NCI-H1417 treated with DMSO at 0.1 percent for 48 hours (cell line): ENCODE measurements at regions not wholly inside any gene's neighbourhood (a gene's known extent, or its start where the extent isn't known, plus 50 kb on each side); places are given as distances from the start of the nearest gene placed in this dataset.

Source experiments
- DNase-seq: peaks from one replicate; lab custom pipeline; 2025; lab: John Stamatoyannopoulos, UW

- DNase-seq = no peak
Measured at GRCh38 chr5:74056107-74056788, 430.3 kb downstream of the ARHGEF28 start.

- DNase-seq = no peak
Measured at GRCh38 chr5:74055486-74056106, 429.6 kb downstream of the ARHGEF28 start.

DNA sequence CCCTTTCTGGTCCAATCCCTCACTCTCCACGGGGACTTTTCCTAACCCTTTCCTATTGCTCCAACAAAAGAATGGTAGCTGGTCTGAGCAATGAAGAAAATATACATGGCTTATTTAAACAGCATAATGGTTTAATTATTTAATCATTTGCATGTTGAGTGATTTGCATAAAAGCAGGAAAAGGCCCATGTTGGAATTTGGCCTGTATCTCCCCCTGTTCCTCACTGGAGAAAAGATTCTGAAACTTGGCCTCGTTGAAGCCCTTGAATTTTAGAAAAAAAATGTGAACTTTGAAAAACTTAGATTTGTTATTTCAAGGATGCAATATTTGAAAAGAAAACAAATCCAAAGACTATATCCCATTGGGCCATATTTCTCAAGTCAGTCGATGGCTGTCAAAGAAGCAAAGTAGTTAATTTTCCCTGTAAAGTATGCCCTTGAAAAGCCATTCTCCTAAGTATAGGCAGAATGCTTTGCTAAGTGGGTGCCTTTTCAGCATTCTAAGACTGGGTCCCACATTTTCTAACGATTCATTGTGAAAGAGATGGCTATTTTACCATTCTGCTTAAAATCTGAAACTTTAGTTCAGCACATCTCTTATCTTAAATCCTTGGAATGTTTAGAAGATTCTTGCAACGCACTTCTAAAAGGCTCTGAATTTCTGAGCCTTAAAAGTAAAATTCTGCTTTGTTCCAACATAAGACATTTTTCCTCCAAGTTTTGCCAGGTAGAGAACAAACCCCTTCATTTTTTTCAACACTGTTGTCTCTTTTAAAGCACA, 428.8 kb downstream of the ARHGEF28 start:
- DNase-seq = no peak

DNA sequence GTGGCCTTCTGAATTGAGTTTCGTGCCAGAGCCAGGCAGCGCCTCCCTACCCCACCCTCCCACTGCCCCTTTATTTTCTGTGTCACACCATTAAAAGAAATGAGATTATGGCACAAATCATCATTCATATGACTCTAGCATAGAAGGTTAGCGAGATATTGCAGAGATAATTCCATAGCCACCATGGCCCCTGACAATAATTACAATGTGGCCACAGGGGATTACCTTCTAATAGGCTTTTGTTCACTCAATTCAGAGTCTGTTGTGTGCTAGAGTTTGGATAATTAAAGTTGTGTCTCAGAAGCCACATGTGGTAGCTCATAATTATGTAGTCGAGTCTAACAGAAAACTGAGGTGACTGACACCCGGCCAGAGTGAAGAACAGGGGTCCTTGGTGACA, 428.1 kb downstream of the ARHGEF28 start:
- no peak for DNase-seq

GRCh38 chr5:74052441-74053221, 426.6 kb downstream of the ARHGEF28 start:
- no peak for DNase-seq

GRCh38 chr5:74051076-74051475, 425.1 kb downstream of the ARHGEF28 start:
- no peak for DNase-seq

- no peak for DNase-seq
Measured at GRCh38 chr5:74044936-74045335, 418.9 kb downstream of the ARHGEF28 start.

DNA sequence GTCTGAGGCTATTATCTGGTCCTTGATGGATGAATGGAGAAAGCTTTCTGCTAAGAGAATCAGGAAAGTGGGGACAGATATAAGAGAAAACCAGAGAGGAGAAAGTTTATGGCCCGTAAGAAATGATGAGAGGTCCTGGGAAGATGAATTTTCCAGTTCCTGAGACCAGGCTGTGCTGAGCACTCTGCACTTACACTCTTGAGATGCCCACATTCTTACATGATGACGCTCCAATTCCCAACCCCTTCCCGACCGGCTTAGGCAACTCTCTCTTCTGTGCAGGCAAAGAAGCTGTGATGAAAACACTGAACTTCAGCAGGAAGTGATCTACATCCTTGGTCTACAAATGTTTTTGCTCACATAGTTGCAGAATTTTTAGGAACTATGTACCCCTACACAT, 417.0 kb downstream of the ARHGEF28 start:
- DNase-seq = no peak

- no peak for DNase-seq
Measured at GRCh38 chr5:74042559-74042958, 416.6 kb downstream of the ARHGEF28 start.

GRCh38 chr5:74041913-74042312, 415.9 kb downstream of the ARHGEF28 start:
- DNase-seq = no peak

DNA sequence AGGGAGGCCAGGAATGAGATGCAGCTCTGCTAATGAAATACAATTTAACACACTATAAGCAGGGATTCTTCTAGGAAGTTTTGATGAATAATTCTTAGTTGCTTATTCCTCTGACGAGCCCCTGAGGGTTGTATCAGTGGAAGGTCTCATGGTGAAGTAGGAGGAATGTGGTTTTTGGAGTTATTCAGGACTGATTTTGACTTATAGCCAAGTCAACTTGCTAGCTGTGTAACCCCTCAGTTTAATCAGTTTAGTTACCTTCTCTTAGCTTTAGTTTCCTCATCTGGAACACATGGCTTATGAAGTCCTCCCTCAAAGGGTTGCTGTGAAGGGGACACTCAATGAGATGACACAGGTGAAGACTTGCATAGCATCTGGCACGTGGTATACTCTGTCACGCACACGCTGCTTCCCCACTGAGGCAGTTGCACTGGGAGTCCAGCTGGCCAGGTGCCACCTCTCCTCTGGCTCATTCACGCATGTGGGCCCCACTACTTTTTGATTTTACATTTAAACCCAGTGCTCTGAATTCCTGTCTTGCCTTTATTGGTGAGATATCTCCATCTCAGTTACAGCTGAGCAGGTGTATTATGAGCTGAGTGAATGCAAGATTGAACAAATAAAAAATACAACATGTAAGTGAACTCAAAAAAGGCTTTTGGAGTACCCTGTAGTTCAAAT, 415.0 kb downstream of the ARHGEF28 start:
- no peak for DNase-seq

DNA sequence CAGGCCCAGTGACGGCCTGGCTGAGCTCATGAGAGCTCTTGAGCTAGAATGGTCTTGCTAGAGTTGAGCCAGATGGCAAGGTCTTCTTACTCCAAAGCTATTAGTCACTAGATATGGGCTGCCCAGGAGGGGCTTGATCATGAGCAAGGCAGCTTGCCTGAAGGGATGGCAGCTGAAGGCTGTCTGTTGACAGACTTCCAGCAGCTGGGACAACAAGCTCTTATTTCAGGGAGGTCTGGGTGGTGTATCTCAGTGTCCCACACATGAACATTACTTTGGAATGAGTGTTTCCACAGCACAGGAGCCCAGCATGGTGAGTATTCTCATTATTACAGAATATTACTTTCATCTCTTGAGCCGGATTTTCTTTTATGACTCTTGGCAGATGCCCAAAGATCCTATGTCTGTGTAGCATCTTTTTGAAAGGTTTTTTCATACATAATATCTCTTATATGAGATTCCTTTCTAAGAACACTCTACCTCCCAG, 414.1 kb downstream of the ARHGEF28 start:
- DNase-seq = no peak

DNA sequence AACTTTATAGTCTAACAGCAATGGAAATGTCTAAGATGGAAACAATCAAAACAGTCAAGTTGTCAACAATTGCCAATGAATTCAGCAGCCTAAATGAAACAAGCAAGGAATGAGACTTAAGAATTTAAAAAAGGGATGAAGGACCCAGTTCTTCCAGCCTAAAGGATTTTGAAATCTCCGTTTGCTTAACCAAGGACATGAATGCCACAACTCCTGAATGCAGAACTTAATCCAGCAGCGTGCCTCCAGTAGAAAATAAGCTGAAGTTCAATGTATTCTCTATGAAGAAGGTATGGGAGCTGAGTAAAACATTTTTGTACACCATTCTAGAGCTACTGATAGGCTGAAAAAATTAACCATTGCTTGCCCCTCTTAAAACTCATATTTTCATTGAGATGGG, 411.3 kb downstream of the ARHGEF28 start:
- no peak for DNase-seq

GRCh38 chr5:74035521-74035937, 409.5 kb downstream of the ARHGEF28 start:
- DNase-seq = no peak

- no peak for DNase-seq
Measured at GRCh38 chr5:74034733-74035132, 408.7 kb downstream of the ARHGEF28 start.

DNA sequence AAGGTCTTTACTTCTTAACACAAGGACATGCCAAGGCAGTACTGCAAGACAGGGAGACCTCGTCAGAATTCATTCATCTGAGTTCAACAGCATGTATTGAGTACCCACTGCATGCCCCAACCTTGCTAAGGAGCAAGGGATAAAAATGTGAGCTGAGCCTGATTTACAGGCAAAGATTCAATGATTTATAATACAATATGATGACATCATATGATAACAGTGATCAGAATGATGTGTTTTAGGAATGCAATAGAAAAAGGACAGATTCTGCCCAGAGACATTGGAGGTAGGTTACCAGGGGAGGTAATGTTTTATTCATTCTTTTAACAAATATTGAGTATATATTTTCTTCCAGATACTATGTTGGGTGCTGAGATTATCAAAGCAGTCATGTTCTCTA, 406.6 kb downstream of the ARHGEF28 start:
- DNase-seq = no peak

DNA sequence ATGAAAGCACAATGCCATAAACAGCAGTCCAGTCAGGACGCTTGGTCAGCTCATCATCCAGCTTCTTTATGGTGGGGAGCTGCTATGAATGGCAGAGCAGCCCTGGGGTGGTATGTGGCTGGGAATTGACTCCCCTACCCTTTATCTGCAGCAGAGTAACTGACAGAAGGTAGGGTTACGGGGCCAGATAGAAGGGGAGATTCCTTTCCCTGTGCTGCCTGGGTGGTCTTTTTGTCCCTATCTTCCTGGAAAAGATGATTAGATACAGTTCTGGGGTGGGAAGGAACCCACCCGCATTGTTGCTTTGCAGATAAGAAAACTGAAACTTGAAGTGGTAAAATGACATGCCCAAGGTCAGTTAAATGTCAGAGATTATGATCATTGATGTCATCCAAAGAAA, 405.5 kb downstream of the ARHGEF28 start:
- no peak for DNase-seq

DNA sequence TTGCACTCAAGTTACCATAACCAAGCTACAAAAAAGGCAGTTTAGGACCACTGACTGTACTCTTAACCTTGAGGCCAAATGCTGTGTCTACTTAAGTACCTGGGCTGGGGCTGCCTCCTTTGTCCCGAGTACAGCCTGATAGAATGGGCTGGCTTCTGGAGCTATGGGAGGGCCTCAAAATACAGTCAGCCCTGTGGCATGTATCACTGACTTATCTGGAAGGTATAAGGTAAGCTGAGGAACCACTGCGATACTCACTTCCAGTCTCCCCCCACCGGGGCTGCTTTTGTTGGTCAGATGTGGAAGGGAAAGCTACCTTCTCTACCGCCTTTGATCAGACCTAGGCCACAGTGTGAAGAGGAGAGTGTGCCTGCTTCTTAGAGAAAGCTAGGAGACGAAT, 404.8 kb downstream of the ARHGEF28 start:
- no peak for DNase-seq

DNA sequence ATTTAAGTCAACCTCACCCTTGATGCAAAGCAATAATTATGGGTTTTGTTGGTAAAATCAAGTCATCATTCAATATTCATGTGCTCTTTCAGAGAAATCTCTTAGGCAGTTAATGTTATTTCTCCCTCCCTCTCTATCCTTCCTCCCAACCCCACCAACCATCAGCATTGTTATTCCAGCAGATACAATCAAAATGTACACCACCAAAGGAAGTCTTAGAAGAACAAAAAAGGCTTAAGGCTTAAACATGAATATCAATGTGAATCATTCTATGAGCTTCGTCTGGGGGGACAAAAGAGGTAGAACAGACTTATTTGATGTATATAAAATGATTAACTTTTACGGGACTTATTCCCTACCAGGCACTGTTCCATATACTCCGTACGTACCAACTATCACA, 404.4 kb downstream of the ARHGEF28 start:
- no peak for DNase-seq

DNA sequence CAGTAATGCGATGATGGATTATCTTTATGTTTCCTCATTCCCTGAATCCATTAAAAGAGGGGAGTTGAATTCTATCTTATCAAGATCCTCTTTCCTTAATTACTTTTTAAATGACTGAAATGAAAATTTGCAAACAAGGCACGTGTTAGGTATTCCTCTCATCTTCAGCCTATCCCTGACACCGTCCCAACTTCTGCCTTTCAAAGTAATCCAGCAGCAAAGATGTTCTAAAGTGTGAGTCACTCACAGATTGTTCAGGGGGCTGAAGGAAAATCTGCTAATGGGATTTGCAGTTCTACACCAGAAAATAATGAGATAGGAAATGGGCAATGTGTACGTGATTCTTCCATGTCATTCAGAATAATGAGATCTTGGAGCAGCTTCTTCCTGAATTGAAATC, 403.0 kb downstream of the ARHGEF28 start:
- DNase-seq = no peak

- DNase-seq = no peak
Measured at GRCh38 chr5:74028406-74028805, 402.4 kb downstream of the ARHGEF28 start.
